GM19463 (cell line): ENCODE measurements at regions not wholly inside any gene's neighbourhood (a gene's known extent, or its start where the extent isn't known, plus 50 kb on each side); places are given as distances from the start of the nearest gene placed in this dataset.
A peak's percentile ranks its signal among the peaks of the same experiment; 100 is the strongest.

Experiments
- ATAC-seq: cut with Tn5 transposase; IDR thresholded peaks from one replicate; pipeline ENCODE4 v1.9.1; 2021; ENCODE audit warnings: mild to moderate bottlenecking, moderate library complexity; ENCODE audit not compliant: unreplicated experiment

DNA sequence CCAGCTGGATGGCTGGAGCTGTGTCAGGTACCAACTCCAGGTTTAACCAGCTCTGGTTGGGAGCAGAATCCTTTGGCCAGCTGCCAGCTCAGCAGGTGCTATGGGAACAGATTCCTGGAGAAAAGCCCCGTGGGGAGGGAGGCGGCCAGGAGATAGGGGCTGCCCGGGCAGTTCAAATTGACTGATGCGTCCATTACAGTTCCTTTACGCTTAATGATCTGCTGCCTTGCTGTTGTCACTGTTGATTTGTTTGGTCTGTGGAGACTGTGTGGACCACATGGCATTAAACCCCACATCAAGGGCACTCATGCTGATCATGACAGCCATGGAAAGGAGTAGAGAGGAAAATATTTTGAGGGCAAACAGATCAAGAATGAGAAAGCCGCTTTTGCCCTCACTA is 200.0 kb downstream of the TSN start:
- ATAC-seq: no peak

- ATAC-seq: no peak
Observed at GRCh38 chr2:121955872-121956271, 200.4 kb downstream of the TSN start.

DNA sequence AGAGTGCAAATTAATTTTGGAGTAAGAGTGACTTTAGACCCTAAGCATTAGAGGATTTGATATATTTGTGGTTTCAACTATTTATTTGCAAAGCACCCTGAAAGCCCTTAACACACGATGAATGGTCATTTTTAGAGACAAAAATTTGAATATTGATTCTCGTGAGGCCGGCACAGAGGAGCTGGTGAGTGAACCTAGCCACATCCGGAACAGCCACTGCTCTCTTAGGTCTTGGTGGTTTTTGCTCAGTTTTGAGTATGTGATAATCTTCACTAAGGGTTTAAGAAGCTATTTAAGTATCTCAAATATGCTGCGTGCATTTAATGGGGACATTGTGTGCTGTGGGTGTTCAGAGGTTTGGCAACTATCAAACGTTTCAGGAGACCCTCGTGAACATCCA is 204.8 kb downstream of the TSN start:
- ATAC-seq: no peak

DNA sequence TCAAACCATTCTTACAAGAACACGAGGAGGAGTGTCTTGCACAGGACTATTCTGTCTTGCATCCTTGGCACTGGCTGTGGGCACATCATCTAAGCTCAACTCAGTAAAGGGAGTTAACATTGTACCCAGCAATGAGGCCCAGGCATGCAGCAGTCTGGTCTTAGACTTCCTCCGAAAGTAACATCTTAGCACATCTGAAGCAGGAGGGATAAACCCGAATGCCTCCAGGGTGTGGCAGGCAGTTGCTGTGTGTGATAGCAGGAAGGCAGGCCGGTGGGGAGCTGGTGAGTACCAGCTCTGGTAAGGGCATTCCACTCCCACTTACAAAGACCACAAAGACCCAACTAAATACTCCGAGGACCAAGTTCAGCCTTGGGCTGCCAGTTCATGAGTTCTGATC is 206.3 kb downstream of the TSN start:
- ATAC-seq: no peak

DNA sequence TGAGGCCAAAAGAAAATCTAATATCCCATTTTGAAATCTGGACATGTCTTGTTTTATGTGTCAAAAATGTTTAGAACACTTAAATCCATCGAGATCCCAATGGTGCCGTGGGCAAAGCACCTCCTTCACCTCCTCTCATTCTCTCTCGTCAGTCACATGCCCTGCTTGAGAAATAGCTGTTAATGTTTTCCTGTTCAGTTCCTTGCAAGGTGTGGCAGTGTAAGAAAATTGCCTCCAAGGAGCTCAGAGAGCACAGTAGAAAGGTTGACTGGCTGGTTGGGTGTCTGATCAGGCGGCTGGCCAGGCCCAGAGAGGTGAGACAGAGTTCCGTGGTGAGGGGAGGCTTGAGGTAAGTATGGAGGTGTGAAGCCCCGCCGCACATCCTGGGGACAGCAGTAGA is 210.2 kb downstream of the TSN start:
- no peak for ATAC-seq

DNA sequence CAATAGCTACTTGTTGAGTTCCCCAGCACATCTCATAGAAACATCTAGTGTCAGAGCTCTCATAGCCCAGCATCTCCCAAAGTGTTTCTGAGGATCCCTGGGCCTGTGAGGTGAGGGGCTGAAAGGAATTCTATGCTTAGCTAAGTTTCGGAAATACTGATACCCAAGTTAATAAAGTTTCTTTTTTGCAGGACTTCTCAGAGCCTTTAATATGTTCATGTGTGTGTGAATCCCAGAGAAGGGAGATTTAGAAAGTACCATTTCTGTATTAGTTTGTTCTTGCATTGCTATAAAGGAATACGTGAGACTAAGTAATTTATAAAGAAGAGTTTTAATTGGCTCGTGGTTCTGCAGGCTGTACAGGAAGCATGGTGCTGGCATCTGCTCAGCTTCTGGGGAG is 211.2 kb downstream of the TSN start:
- no peak for ATAC-seq

DNA sequence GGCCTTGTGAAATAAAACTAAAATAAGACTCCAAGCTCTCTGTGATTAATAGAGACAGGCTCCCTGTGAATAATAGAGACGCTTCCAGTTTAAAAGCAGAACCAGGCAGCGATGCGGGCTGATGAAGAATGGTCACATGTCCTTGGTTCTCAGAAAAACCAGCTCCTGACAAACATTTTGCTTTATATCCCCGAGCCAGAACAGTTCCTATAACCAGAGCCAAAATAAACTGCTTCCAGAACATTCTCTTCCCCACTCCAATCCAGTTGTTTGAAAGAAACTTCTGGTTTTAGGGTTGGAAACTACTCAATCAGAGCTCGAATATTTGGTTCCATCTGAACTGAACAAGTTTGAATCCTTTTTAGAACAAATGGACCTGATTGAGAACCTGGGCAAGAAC is 213.7 kb downstream of the TSN start:
- ATAC-seq: no peak

- ATAC-seq: no peak
Observed at GRCh38 chr2:121969766-121970639, 214.6 kb downstream of the TSN start.

GRCh38 chr2:121972203-121972602 is 216.8 kb downstream of the TSN start:
- ATAC-seq: no peak

DNA sequence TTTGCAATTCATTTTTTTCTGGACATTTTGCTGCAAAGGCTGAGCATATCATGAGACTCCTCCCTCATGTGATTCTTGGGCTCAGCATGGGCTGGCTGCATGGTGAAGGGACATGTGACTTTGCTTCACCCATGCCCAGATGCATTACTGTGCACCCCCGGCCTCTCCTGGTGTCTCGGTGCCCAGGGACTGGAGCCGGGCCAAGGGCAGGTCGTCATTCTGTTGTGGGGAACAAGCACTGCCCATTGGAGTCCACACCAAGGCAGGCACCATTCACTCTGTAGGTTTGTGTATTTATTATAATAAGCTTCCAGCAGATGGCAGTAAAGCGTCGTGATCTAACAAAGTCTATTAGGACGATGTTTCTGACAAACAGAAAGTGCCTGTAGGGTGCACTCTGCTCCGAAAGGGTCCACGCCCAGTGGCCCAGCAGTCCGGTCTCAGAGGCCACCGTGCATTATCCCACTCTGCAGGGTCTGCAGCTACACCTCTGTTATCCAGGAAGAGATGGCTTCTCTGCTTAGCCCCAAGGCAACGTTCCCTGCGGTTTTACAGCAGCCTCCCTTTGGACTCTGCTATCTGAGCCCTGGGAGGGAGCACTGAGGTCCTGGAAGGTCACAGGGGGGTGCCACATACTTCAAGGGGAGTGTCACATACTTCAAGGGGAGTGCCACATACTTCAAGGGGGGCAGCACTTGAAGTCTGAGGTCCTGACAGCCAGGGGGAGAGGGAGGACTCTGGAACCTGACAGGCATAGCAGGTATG is 219.6 kb downstream of the TSN start:
- peak; percentile 88 for ATAC-seq

DNA sequence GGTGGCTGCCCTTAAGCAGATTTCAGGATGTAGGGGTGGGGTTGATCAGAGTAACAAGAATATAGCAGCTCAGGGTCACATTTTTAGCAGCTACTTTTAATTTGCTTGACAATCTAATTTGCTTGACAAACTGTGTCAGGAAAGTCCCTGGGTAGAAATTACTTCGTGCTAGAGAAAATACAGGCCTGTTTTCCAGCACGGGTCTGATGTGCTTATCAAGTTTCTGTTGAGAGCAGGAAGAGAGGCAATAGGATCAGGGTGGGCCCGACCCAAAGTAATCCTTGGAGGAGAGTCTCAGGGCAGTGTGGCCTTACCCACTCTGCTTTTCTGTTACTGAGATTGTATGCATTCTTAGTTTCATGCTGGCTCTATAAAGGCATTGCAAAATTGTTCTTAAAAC is 221.5 kb downstream of the TSN start:
- ATAC-seq: no peak

DNA sequence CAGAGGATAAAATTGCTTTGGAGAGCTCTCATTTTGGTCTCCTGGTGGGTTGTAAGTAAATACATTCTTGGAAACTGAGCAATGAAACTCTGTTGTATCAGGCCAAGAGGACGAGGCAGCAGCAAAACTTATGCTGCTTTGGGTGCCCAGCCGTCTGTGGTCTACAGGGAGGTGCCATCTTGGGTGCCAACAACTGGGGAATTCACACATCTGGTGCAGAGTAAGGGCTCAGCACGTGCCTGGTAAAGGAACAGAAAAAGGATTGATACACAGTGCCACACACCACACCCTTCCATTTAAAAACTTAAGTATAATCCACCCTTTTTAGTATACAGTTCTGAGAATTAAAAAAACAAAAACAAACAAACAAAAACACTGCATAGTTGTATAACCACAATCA is 221.9 kb downstream of the TSN start:
- ATAC-seq: no peak

- no peak for ATAC-seq
Observed at GRCh38 chr2:121992700-121993099, 237.2 kb downstream of the TSN start.

DNA sequence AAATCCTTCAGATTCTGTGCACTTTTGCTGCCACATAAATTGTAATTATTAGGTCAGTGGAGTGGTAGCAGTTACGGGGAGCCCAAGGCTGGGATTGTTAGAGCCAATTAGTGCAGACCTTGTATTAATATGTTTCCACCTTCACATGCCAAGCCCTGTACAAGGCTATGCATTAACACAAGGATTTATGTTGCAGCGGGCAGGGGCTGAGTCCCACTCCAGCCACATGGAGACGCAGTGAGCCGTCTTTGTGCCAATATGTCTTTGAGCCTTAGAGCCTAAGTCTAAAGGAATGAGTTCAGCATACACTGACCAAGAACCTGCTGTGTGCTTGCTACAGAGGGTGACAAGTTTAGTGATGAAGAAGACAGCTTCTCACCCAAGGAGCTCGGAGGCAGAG is 238.2 kb downstream of the TSN start:
- ATAC-seq: no peak

- ATAC-seq: peak; percentile 59
Observed at GRCh38 chr2:121994238-121995206, 239.1 kb downstream of the TSN start.

GRCh38 chr2:121998751-121999150 is 243.3 kb downstream of the TSN start:
- ATAC-seq: no peak

DNA sequence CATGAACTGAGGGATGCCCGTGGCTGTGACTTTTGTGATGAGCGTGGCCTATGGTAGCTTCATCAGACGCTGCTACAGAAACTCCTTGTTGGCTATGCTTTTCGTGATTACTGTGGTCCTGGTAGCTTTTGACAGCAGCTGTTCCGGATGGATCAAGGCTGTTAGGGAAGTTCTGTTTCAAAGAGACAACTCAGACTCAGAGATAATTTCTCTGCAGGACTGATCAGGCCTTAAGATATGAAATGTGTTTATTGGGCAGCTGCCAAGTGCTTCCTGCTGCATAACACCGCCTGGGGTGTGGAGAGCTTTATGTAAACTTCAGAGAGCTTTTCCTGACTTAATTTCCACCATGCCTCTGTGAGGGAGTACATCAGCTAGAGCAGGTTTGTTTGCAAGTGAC is 243.8 kb downstream of the TSN start:
- no peak for ATAC-seq

DNA sequence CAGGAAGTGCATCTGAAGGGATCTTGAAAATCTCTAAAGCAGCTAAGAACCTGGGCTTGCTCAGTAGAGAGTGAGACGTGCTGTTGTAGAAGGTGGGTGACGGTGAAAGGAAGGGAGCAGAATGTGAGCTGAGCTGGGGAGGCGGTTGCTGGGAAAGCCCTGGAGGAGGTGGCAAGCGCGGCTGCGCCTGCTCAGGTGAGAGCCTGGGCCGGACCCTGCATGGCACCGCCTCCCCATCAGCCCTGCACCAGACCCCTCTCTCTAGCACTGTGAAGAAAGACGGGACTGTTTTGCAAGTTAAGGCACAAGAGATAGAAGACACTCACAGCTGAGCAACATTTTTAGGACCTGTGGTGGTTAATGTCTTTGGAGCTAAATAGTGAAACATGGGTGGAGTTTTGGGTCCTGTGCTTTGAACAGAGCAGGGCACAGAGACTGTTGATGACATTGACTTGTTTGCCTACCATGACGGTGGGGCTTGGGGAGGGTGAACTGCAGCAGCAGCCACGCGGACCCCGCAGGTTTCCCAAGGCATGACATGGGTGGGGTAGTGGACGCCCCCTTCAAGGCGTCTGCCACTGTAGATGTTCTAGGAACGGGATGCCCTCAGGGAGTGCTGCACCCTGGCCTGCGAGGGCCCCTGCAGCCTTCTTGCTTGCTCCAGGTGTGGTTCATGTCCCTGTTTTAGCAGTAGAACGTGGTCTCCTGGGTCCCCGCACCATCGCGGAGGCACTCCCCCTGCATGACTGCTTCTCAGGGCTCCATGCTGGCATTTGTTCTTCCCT is 245.3 kb downstream of the TSN start:
- ATAC-seq: no peak

- ATAC-seq: peak; percentile 43
Observed at GRCh38 chr2:122001441-122001874, 246.0 kb downstream of the TSN start.

DNA sequence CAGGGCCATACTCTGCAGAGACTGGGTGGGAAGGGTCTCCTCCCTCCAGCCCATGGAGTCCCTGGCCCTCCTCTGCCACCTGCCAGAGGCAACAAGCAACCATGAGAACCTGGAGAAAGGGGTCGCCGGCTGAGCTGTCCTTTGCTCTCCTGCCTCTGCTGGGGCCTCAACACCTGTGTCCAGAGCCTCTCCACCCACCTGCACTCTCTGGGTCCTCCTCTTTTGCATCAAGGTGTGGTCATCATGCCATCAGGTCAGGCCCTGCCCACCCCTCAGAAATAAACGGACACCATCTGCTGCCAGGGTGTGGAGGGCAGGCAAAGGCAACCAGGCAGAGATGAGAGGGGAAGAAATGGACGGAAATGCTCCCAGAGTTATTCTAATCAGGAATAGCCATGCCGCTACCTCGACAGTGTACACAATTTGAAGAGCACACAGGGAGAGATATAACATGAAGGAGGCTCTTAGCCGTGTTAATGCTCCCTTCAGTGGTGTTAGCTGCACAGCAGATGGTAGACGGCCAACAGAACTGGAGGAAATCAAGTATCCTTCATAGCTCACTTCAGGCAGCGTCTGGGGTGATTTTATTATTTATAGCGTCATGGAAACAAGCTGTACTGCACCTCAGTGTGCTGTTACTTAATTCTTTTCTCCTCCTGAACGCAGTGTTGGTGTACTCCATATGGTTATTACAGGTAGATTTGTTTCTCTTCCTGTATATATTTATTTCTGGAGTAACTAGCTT is 247.9 kb downstream of the TSN start:
- ATAC-seq: no peak
